H9 (cell line): ENCODE measurements at regions not wholly inside any gene's neighbourhood (a gene's known extent, or its start where the extent isn't known, plus 50 kb on each side); places are given as distances from the start of the nearest gene placed in this dataset.

ENCODE experiments used
- DNase-seq: peaks from one replicate; pipeline ENCODE4 v3.0.0-alpha.2; 2017
- H2AFZ ChIP-seq: one replicate; pipeline ENCODE4 v1.6.1; 2013; ENCODE audit warnings: mild to moderate bottlenecking, low read length, control low read depth, moderate library complexity
- H2AK5ac ChIP-seq: 2 replicates; pipeline ENCODE4 v1.6.1; 2013; ENCODE audit warnings: low read length, control low read depth, mixed read lengths; ENCODE audit not compliant: insufficient read length
- H2BK120ac ChIP-seq: one replicate; pipeline ENCODE4 v1.6.1; 2013; ENCODE audit warnings: low read depth, mild to moderate bottlenecking, low read length, control low read depth, inconsistent platforms; ENCODE audit not compliant: poor library complexity, severe bottlenecking
- H2BK12ac ChIP-seq: 2 replicates; pipeline ENCODE4 v1.6.1; 2013; ENCODE audit warnings: low read length, control low read depth, mixed read lengths, low read depth; ENCODE audit not compliant: insufficient read length
- H2BK15ac ChIP-seq: 2 replicates; pipeline ENCODE4 v1.6.1; 2013; ENCODE audit warnings: low read depth, low read length, control low read depth
- H2BK20ac ChIP-seq: one replicate; pipeline ENCODE4 v1.6.1; 2013; ENCODE audit warnings: low read depth, mild to moderate bottlenecking, low read length, control low read depth, inconsistent platforms; ENCODE audit not compliant: poor library complexity, severe bottlenecking
- H2BK5ac ChIP-seq: 2 replicates; pipeline ENCODE4 v1.6.1; 2013; ENCODE audit warnings: low read length, control low read depth, mixed read lengths; ENCODE audit not compliant: insufficient read length
- H3K14ac ChIP-seq: 2 replicates; pipeline ENCODE4 v1.6.1; 2013; ENCODE audit warnings: low read length, control low read depth; ENCODE audit not compliant: insufficient read depth
- H3K18ac ChIP-seq: 2 replicates; pipeline ENCODE4 v1.6.1; 2013; ENCODE audit warnings: low read depth, mild to moderate bottlenecking, mixed read lengths, low read length, control low read depth; ENCODE audit not compliant: insufficient read length
- H3K23ac ChIP-seq: 2 replicates; pipeline ENCODE4 v1.6.1; 2013; ENCODE audit warnings: low read length, control low read depth, mixed read lengths, low read depth; ENCODE audit not compliant: insufficient read length
- H3K23me2 ChIP-seq: 2 replicates; pipeline ENCODE4 v1.6.1; 2013; ENCODE audit warnings: low read depth, mild to moderate bottlenecking, mixed read lengths, low read length, control low read depth; ENCODE audit not compliant: insufficient read length, poor library complexity, severe bottlenecking
- H3K27ac ChIP-seq: 2 replicates; pipeline ENCODE4 v1.5.1; 2013; ENCODE audit warnings: low read length, control low read depth, mixed read lengths, low read depth; ENCODE audit not compliant: insufficient read length
- H3K27me3 ChIP-seq: 2 replicates; pipeline ENCODE4 v1.6.1; 2013; ENCODE audit warnings: low read length, control low read depth, inconsistent platforms; ENCODE audit not compliant: insufficient read depth
- H3K4ac ChIP-seq: 2 replicates; pipeline ENCODE4 v1.6.1; 2013; ENCODE audit warnings: low read depth, mild to moderate bottlenecking, control low read depth, inconsistent platforms, low read length, moderate library complexity
- H3K4me1 ChIP-seq: 2 replicates; pipeline ENCODE4 v1.6.1; 2013; ENCODE audit warnings: low read length, control low read depth, inconsistent platforms; ENCODE audit not compliant: insufficient read depth
- H3K4me2 ChIP-seq: 2 replicates; pipeline ENCODE4 v1.6.1; 2013; ENCODE audit warnings: low read length, control low read depth, mixed read lengths; ENCODE audit not compliant: insufficient read length, insufficient read depth
- H3K56ac ChIP-seq: 2 replicates; pipeline ENCODE4 v1.6.1; 2013; ENCODE audit warnings: low read depth, mild to moderate bottlenecking, mixed read lengths, low read length, control low read depth; ENCODE audit not compliant: insufficient read length
- H3K79me1 ChIP-seq: 2 replicates; pipeline ENCODE4 v1.6.1; 2013; ENCODE audit warnings: low read depth, mild to moderate bottlenecking, moderate library complexity, low read length, control low read depth, inconsistent platforms; ENCODE audit not compliant: insufficient read depth, poor library complexity, severe bottlenecking
- H3K79me2 ChIP-seq: 2 replicates; pipeline ENCODE4 v1.6.1; 2013; ENCODE audit warnings: low read length, control low read depth, inconsistent platforms; ENCODE audit not compliant: insufficient read depth
- H3K9ac ChIP-seq: 2 replicates; pipeline ENCODE4 v1.6.1; 2013; ENCODE audit warnings: low read length, control low read depth, mixed read lengths; ENCODE audit not compliant: insufficient read length; ENCODE audit errors: extremely low read depth
- H3K9me3 ChIP-seq: one replicate; pipeline ENCODE4 v1.6.1; 2013; ENCODE audit warnings: low read depth, low read length, inconsistent platforms; ENCODE audit not compliant: control insufficient read depth
- H3T11ph ChIP-seq: one replicate; pipeline ENCODE4 v1.6.1; 2013; ENCODE audit warnings: mild to moderate bottlenecking, low read length, control low read depth, inconsistent platforms
- H4K20me1 ChIP-seq: one replicate; pipeline ENCODE4 v1.6.1; 2013; ENCODE audit not compliant: control insufficient read depth, insufficient read length, insufficient read depth
- H4K5ac ChIP-seq: 2 replicates; pipeline ENCODE4 v1.6.1; 2013; ENCODE audit warnings: low read depth, mild to moderate bottlenecking, mixed read lengths, low read length, control low read depth; ENCODE audit not compliant: insufficient read length
- H4K8ac ChIP-seq: replicated peaks from 2 replicates; pipeline ENCODE4 v1.6.1; 2013; ENCODE audit warnings: low read length, control low read depth, mixed read lengths, low read depth; ENCODE audit not compliant: insufficient read length
- H4K91ac ChIP-seq: 2 replicates; pipeline ENCODE4 v1.6.1; 2013; ENCODE audit warnings: low read depth, mild to moderate bottlenecking, moderate library complexity, mixed read lengths, low read length, control low read depth; ENCODE audit not compliant: insufficient read length
- H3K27ac Mint-ChIP-seq, 3 experiments: 2 replicates in 2 of 3; 3 replicates in 1 of 3; pipeline ENCODE4 v1.8.0; 2020 to 2021; ENCODE audit warnings: mixed read lengths in 3 of 3, mild to moderate bottlenecking in 1 of 3, moderate library complexity in 1 of 3
- H3K27me3 Mint-ChIP-seq: 2 replicates; pipeline ENCODE4 v1.8.0; 2021; ENCODE audit warnings: low read depth, mild to moderate bottlenecking, moderate library complexity, mixed read lengths
- H3K36me3 Mint-ChIP-seq, 3 experiments: 2 replicates in 2 of 3; 3 replicates in 1 of 3; pipeline ENCODE4 v1.8.0; 2020 to 2021; ENCODE audit warnings: low read depth in 3 of 3, mixed read lengths in 3 of 3; ENCODE audit not compliant: insufficient read depth in 1 of 3
- H3K4me1 Mint-ChIP-seq, 2 experiments: 2 replicates each; pipeline ENCODE4 v1.8.0; 2020; ENCODE audit warnings: mixed read lengths in 2 of 2
- H3K4me3 Mint-ChIP-seq, 2 experiments: 2 replicates in 1 of 2; 3 replicates in 1 of 2; pipeline ENCODE4 v1.8.0; 2020 to 2021; ENCODE audit warnings: mild to moderate bottlenecking in 2 of 2, mixed read lengths in 2 of 2, moderate library complexity in 1 of 2
- H3K9me3 Mint-ChIP-seq, 2 experiments: 2 replicates in 1 of 2; 3 replicates in 1 of 2; pipeline ENCODE4 v1.8.0; 2020; ENCODE audit warnings: mild to moderate bottlenecking in 2 of 2, mixed read lengths in 2 of 2, moderate library complexity in 1 of 2
- WGBS: extraction: QIAGEN DNeasy Blood & Tissue Kit; methylation state at CpG from one replicate; pipeline ENCODE4 v1.1.7; 2013; ENCODE audit warnings: missing lambda C conversion rate, low lambda C conversion rate, mixed read lengths; ENCODE audit not compliant: insufficient read length; ENCODE audit errors: extremely low coverage; 5-methylcytosine and 5-hydroxymethylcytosine counted together
- TF ChIP-seq, protein P1 (sequence below): fragments of 200-600 bp; sonication (generic); conservative IDR thresholded peaks from 3 replicates; pipeline ENCODE4 v1.8.0; 2021; ENCODE audit warnings: antibody characterized with exemption, mild to moderate bottlenecking

DNA sequence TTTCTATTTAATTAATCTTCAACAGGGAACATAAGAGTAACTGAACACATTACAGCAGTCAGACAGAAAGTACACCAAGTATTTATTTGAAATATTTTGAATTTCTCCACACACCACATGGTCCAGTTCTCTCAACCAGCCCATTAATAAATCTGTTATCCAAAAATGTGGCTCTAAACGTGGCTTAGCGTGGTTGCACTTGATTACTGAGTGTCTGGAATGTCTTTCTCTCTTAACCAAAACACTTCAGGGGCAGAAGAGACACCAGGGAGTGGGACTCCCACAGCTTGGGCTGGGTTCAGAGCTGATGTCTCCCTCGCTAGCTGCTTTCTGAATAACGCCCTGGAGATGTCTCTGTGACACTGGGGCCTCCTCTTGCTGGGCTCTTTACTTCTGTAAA lies 52.6 kb upstream of the FANCC start:
- H4K20me1 ChIP-seq: no peaks in the 10 kb centered on the region
- no peak overlapping the region for H3K23ac ChIP-seq
- no peak overlapping the region for H2BK15ac ChIP-seq
- H3T11ph ChIP-seq: no peak overlapping the region
- no peak overlapping the region for H3K14ac ChIP-seq
- TF ChIP-seq, protein P1, sequence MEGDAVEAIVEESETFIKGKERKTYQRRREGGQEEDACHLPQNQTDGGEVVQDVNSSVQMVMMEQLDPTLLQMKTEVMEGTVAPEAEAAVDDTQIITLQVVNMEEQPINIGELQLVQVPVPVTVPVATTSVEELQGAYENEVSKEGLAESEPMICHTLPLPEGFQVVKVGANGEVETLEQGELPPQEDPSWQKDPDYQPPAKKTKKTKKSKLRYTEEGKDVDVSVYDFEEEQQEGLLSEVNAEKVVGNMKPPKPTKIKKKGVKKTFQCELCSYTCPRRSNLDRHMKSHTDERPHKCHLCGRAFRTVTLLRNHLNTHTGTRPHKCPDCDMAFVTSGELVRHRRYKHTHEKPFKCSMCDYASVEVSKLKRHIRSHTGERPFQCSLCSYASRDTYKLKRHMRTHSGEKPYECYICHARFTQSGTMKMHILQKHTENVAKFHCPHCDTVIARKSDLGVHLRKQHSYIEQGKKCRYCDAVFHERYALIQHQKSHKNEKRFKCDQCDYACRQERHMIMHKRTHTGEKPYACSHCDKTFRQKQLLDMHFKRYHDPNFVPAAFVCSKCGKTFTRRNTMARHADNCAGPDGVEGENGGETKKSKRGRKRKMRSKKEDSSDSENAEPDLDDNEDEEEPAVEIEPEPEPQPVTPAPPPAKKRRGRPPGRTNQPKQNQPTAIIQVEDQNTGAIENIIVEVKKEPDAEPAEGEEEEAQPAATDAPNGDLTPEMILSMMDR: no peak
- H4K91ac ChIP-seq: no peak overlapping the region
- Mint-ChIP-seq H3K36me3 (peaks cover 2 to 6% (median 5%) of the 10 kb centered on the region in 3 experiments; a peak in 6 of 7 replicates), H3K27ac (no peak overlapping the region; a peak in 1 of 7 replicates), H3K4me3 (no peak overlapping the region), H3K9me3 (peaks cover 6 to 8% of the 10 kb centered on the region in 2 experiments), H3K27me3 (peaks cover 7% of the 10 kb centered on the region), H3K4me1 (peaks cover 21 to 24% of the 10 kb centered on the region in 2 experiments)
- no peak overlapping the region for H2BK20ac ChIP-seq
- no peak overlapping the region for H2BK5ac ChIP-seq
- H3K18ac ChIP-seq: no peak overlapping the region
- H3K4me1 ChIP-seq: 0 out of 2 replicates have a peak, but pooled peaks cover 3% of the 10 kb centered on the region
- H2AK5ac ChIP-seq: no peak overlapping the region
- no peaks in the 10 kb centered on the region for H3K27me3 ChIP-seq
- H3K9ac ChIP-seq: no peak overlapping the region
- H2BK120ac ChIP-seq: no peak overlapping the region
- H3K79me2 ChIP-seq: no peaks in the 10 kb centered on the region
- no peak overlapping the region for H4K8ac ChIP-seq
- no peak for DNase-seq
- H3K4me2 ChIP-seq: no peak overlapping the region
- no peak overlapping the region for H4K5ac ChIP-seq
- no peak overlapping the region for H3K27ac ChIP-seq
- H3K56ac ChIP-seq: no peak overlapping the region
- no peak overlapping the region for H2AFZ ChIP-seq
- no peaks in the 10 kb centered on the region for H3K9me3 ChIP-seq
- no CpG with 5 or more reads among the region's 4 CpGs for WGBS
- no peaks in the 10 kb centered on the region for H3K23me2 ChIP-seq
- no peak overlapping the region for H2BK12ac ChIP-seq
- H3K79me1 ChIP-seq: no peaks in the 10 kb centered on the region
- no peak overlapping the region for H3K4ac ChIP-seq
